HEK293T (cell line): ENCODE measurements at regions not wholly inside any gene's neighbourhood (a gene's known extent, or its start where the extent isn't known, plus 50 kb on each side); places are given as distances from the start of the nearest gene placed in this dataset.

ENCODE experiments used
- ELF4 ChIP-seq: fragments of 450-650 bp; IDR thresholded peaks from 2 replicates; pipeline ENCODE4 v1.6.1; 2017; ENCODE audit warnings: antibody characterized with exemption
- FOXA1 ChIP-seq: fragments of 450-650 bp; IDR thresholded peaks from 2 replicates; pipeline ENCODE4 v1.6.1; 2016; ENCODE audit warnings: mild to moderate bottlenecking

DNA sequence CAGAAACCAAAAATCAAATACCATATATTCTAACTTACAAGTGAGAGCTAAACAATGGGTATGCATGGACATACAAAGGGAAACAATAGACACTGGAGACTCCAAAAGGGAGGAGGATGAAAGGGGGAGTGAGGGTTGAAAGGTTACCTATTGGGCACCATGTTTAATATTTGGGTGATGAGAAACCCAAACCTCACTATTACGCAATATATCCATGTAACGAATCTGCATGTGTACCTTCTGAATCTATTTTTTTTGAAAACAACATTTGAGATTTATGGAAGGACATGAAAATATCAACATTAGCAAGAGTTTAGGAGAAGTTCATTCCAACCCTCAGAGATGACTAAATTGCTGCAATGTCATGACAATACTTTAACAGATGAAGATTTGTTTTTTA is 586.1 kb downstream of the GBA3 start:
- TF ChIP-seq ELF4 (no peak), FOXA1 (no peak)
